ENCODE measurements at regions not wholly inside any gene's neighbourhood (a gene's known extent, or its start where the extent isn't known, plus 50 kb on each side); places are given as distances from the start of the nearest gene placed in this dataset.

GRCh38 chr5:164255598-164256213 is 750.3 kb downstream of the MAT2B start:
- H3K27ac ChIP-seq = no peak overlapping the region
- H3K4me1 ChIP-seq = no peaks in the 10 kb centered on the region
- no peaks in the 10 kb centered on the region for H3K36me3 ChIP-seq
- H3K9me3 ChIP-seq = no peaks in the 10 kb centered on the region
- H3K4me3 ChIP-seq (replicated peaks in 1 of 3) = no peak overlapping the region
- no peak for DNase-seq
- H3K27me3 ChIP-seq = no peaks in the 10 kb centered on the region
- 66 to 69% methylated on average over 3 of the region's 3 CpGs for WGBS, 2 donors
- intact Hi-C loops (cut with DNase I) = no loop called here
- TF ChIP-seq, protein P1, sequence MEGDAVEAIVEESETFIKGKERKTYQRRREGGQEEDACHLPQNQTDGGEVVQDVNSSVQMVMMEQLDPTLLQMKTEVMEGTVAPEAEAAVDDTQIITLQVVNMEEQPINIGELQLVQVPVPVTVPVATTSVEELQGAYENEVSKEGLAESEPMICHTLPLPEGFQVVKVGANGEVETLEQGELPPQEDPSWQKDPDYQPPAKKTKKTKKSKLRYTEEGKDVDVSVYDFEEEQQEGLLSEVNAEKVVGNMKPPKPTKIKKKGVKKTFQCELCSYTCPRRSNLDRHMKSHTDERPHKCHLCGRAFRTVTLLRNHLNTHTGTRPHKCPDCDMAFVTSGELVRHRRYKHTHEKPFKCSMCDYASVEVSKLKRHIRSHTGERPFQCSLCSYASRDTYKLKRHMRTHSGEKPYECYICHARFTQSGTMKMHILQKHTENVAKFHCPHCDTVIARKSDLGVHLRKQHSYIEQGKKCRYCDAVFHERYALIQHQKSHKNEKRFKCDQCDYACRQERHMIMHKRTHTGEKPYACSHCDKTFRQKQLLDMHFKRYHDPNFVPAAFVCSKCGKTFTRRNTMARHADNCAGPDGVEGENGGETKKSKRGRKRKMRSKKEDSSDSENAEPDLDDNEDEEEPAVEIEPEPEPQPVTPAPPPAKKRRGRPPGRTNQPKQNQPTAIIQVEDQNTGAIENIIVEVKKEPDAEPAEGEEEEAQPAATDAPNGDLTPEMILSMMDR (IDR thresholded peaks at IDR 0.05) = no peak
- TF ChIP-seq POLR2A (IDR thresholded peaks at IDR 0.05) = no peak

DNA sequence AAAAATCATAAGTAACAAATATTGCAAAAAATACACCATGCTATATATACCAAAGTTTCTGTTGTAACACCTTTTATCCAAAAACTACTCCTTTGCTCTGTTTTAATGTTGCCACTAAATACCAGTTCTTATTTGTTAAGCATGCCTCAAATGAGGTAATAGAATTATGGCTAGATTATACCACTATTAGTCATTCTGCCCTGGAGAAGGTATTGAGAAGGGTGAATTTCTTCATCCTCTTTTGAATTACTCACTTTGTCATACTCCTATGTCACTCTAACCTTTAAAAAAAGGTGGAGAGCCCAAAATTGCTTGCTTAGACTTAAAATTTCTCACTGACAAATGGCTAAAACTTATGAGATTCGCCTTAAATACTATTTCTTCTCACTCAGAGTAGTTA is 750.9 kb downstream of the MAT2B start:
- no peak for DNase-seq
- 80 to 85% methylated on average over 1 of the region's 1 CpG for WGBS, 2 donors

DNA sequence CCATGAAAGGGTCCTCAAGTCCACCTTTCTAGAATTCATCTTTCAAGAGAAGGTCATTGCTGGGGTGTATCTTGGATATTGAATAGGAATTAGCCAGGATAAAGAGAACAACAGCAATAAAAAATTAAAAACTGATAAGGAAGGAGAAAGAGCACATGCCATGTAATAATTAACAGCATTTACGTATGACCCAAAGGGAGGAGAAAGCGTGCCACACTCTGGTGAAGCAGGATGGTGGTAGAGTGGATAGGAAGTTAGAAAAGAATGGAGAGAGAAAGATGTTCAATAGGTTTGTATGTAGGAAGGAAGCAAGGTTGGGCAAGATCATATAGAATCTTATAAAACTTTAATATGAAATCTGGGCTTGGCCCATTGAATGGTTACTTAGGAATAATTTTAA is 751.5 kb downstream of the MAT2B start:
- intact Hi-C loops (cut with DNase I) = no loop called here
- no peak overlapping the region for H3K27ac ChIP-seq
- H3K4me3 ChIP-seq (replicated peaks in 1 of 3) = no peak overlapping the region
- TF ChIP-seq, protein P1 (IDR thresholded peaks at IDR 0.05) = no peak
- no peak for TF ChIP-seq POLR2A (IDR thresholded peaks at IDR 0.05)
- WGBS, 2 donors = 91 to 92% methylated on average over 2 of the region's 2 CpGs
- H3K4me1 ChIP-seq = no peaks in the 10 kb centered on the region
- no peaks in the 10 kb centered on the region for H3K27me3 ChIP-seq
- no peaks in the 10 kb centered on the region for H3K36me3 ChIP-seq
- DNase-seq = no peak
- no peaks in the 10 kb centered on the region for H3K9me3 ChIP-seq

More for the DNA sequence above, 750.9 kb downstream of the MAT2B start:
- H3K4me1 ChIP-seq = no peaks in the 10 kb centered on the region
- TF ChIP-seq, protein P1 (IDR thresholded peaks at IDR 0.05) = no peak
- TF ChIP-seq POLR2A (IDR thresholded peaks at IDR 0.05) = no peak
- H3K36me3 ChIP-seq = no peaks in the 10 kb centered on the region
- no peak overlapping the region for H3K4me3 ChIP-seq (replicated peaks in 1 of 3)
- no peak overlapping the region for H3K27ac ChIP-seq
- no peaks in the 10 kb centered on the region for H3K9me3 ChIP-seq
- intact Hi-C loops (cut with DNase I) = no loop called here
- no peaks in the 10 kb centered on the region for H3K27me3 ChIP-seq

- Histone ChIP-seq H3K27me3 (no peaks in the 10 kb centered on the region), H3K36me3 (no peaks in the 10 kb centered on the region), H3K4me3 (replicated peaks in 1 of 3) (no peak overlapping the region), H3K27ac (no peak overlapping the region), H3K4me1 (no peaks in the 10 kb centered on the region), H3K9me3 (no peaks in the 10 kb centered on the region)
- no peak for DNase-seq
- 37 to 44% methylated on average over 1 of the region's 1 CpG for WGBS, 2 donors
- TF ChIP-seq POLR2A (IDR thresholded peaks at IDR 0.05) = no peak
- TF ChIP-seq, protein P1 (IDR thresholded peaks at IDR 0.05) = no peak
- intact Hi-C loops (cut with DNase I) = no loop called here
Observed at GRCh38 chr5:164265566-164265965, 760.1 kb downstream of the MAT2B start.

GRCh38 chr5:164266571-164266970 is 761.2 kb downstream of the MAT2B start:
- no peak overlapping the region for H3K4me3 ChIP-seq (replicated peaks in 1 of 3)
- no peak for TF ChIP-seq POLR2A (IDR thresholded peaks at IDR 0.05)
- TF ChIP-seq, protein P1 (IDR thresholded peaks at IDR 0.05) = no peak
- DNase-seq = no peak
- no peak overlapping the region for H3K27ac ChIP-seq
- no peaks in the 10 kb centered on the region for H3K36me3 ChIP-seq
- 87 to 91% methylated on average over 2 of the region's 2 CpGs for WGBS, 2 donors
- H3K9me3 ChIP-seq = no peaks in the 10 kb centered on the region
- no peaks in the 10 kb centered on the region for H3K4me1 ChIP-seq
- H3K27me3 ChIP-seq = no peaks in the 10 kb centered on the region
- intact Hi-C loops (cut with DNase I) = no loop called here

Measured in thyroid gland (tissue), 4 donors.